H7 (cell line): ENCODE measurements at regions not wholly inside any gene's neighbourhood (a gene's known extent, or its start where the extent isn't known, plus 50 kb on each side); places are given as distances from the start of the nearest gene placed in this dataset.
A peak's percentile ranks its signal among the peaks of the same experiment; 100 is the strongest.
"Not testable (repeated sequence)": the region's sequence is repeated elsewhere in the genome, so short reads cannot be mapped to it uniquely, and the experiment has no call there.

Experiments
- DNase-seq: peaks from one replicate; pipeline ENCODE4 v3.0.0; 2012
- H3K27me3 ChIP-seq: 2 replicates; pipeline ENCODE4 v1.6.0; 2011; ENCODE audit warnings: mild to moderate bottlenecking, low read length; ENCODE audit not compliant: control insufficient read depth, insufficient read depth
- H3K36me3 ChIP-seq: replicated peaks from 2 replicates; pipeline ENCODE4 v1.5.1; 2011; ENCODE audit warnings: low read length; ENCODE audit not compliant: control insufficient read depth, insufficient read depth
- H3K4me3 ChIP-seq: 2 replicates; pipeline ENCODE4 v1.5.1; 2011; ENCODE audit warnings: low read depth, mild to moderate bottlenecking, control low read depth, low read length, moderate library complexity; ENCODE audit not compliant: insufficient read depth

GRCh38 chr4:3368841-3369760, 72.7 kb upstream of the HGFAC start:
- Histone ChIP-seq H3K36me3 (no peaks in the 10 kb centered on the region), H3K4me3 (no peak overlapping the region), H3K27me3 (no peaks in the 10 kb centered on the region; the same call in 1 of the 2 replicates)
- DNase-seq = peak; percentile 71

GRCh38 chr4:3369781-3370674, 71.7 kb upstream of the HGFAC start:
- DNase-seq = peak; percentile 90
- Histone ChIP-seq H3K36me3 (no peaks in the 10 kb centered on the region), H3K27me3 (no peaks in the 10 kb centered on the region; the same call in 1 of the 2 replicates), H3K4me3 (no peak overlapping the region)

GRCh38 chr4:3371033-3372001, 70.5 kb upstream of the HGFAC start:
- H3K36me3 ChIP-seq = no peaks in the 10 kb centered on the region
- DNase-seq = peak; percentile 83
- H3K4me3 ChIP-seq = no peak overlapping the region
- no peaks in the 10 kb centered on the region; the same call in 1 of the 2 replicates for H3K27me3 ChIP-seq

- H3K27me3 ChIP-seq = no peaks in the 10 kb centered on the region; the same call in 1 of the 2 replicates
- DNase-seq = peak; percentile 62
- H3K36me3 ChIP-seq = no peaks in the 10 kb centered on the region
- no peak overlapping the region for H3K4me3 ChIP-seq
These were observed 69.4 kb upstream of the HGFAC start for GRCh38 chr4:3372264-3372932.

- Histone ChIP-seq H3K27me3 (no peaks in the 10 kb centered on the region; the same call in 1 of the 2 replicates), H3K36me3 (no peaks in the 10 kb centered on the region), H3K4me3 (no peak overlapping the region)
- DNase-seq = peak; percentile 55
These were observed 68.8 kb upstream of the HGFAC start for GRCh38 chr4:3372933-3373465.

- no peaks in the 10 kb centered on the region; the same call in 1 of the 2 replicates for H3K27me3 ChIP-seq
These were observed 68.3 kb upstream of the HGFAC start for GRCh38 chr4:3373468-3373867.

GRCh38 chr4:3374011-3374645, 67.6 kb upstream of the HGFAC start:
- peak; percentile 52 for DNase-seq
- Histone ChIP-seq H3K4me3 (no peak overlapping the region), H3K36me3 (no peaks in the 10 kb centered on the region), H3K27me3 (no peaks in the 10 kb centered on the region; the same call in 1 of the 2 replicates)

More at GRCh38 chr4:3373468-3373867, 68.3 kb upstream of the HGFAC start:
- peak; percentile 47 for DNase-seq
- Histone ChIP-seq H3K4me3 (no peak overlapping the region), H3K36me3 (no peaks in the 10 kb centered on the region)

- Histone ChIP-seq H3K36me3 (no peaks in the 10 kb centered on the region), H3K4me3 (no peak overlapping the region), H3K27me3 (no peaks in the 10 kb centered on the region; the same call in 1 of the 2 replicates)
- peak; percentile 34 for DNase-seq
These were observed 67.1 kb upstream of the HGFAC start for GRCh38 chr4:3374667-3375066.

GRCh38 chr4:3375688-3376087, 66.1 kb upstream of the HGFAC start:
- no peak for DNase-seq
- Histone ChIP-seq H3K27me3 (no peaks in the 10 kb centered on the region; the same call in 1 of the 2 replicates), H3K4me3 (no peak overlapping the region), H3K36me3 (no peaks in the 10 kb centered on the region)

GRCh38 chr4:3376266-3376665, 65.5 kb upstream of the HGFAC start:
- Histone ChIP-seq H3K36me3 (no peaks in the 10 kb centered on the region), H3K27me3 (no peaks in the 10 kb centered on the region; the same call in 1 of the 2 replicates), H3K4me3 (no peak overlapping the region)
- no peak for DNase-seq

GRCh38 chr4:3377557-3377956, 64.2 kb upstream of the HGFAC start:
- H3K36me3 ChIP-seq = no peaks in the 10 kb centered on the region
- no peak for DNase-seq
- H3K4me3 ChIP-seq = no peak overlapping the region
- no peaks in the 10 kb centered on the region for H3K27me3 ChIP-seq

GRCh38 chr4:3380336-3380735, 61.4 kb upstream of the HGFAC start:
- H3K27me3 ChIP-seq, DNase-seq, H3K36me3 ChIP-seq, H3K4me3 ChIP-seq: not testable (repeated sequence)

- H3K27me3 ChIP-seq, H3K36me3 ChIP-seq, H3K4me3 ChIP-seq, DNase-seq: not testable (repeated sequence)
These were observed 60.6 kb upstream of the HGFAC start for GRCh38 chr4:3381208-3381607.
